Lower leg skin (tissue), 4 donors: ENCODE measurements at regions not wholly inside any gene's neighbourhood (a gene's known extent, or its start where the extent isn't known, plus 50 kb on each side); places are given as distances from the start of the nearest gene placed in this dataset.

Experiments used
- DNase-seq, 2 donors: peaks; one replicate each; pipeline ENCODE4 v3.0.0-alpha.2; 2019; ENCODE audit warnings: low spot score in 2 of 2
- H3K4me3 ChIP-seq: fragments of 200-600 bp; sonication (generic); 2 replicates; pipeline ENCODE4 v1.5.1; 2017; ENCODE audit warnings: mild to moderate bottlenecking, low read depth; ENCODE audit not compliant: poor library complexity, severe bottlenecking
- CTCF ChIP-seq, 3 donors: fragments of 450-650 bp; IDR thresholded peaks; one replicate each; pipeline ENCODE4 v1.5.1; 2016; ENCODE audit warnings: antibody characterized with exemption in 3 of 3, mild to moderate bottlenecking in 3 of 3, moderate library complexity in 2 of 3
- POLR2A ChIP-seq, 2 donors: fragments of 450-650 bp; IDR thresholded peaks; one replicate each; pipeline ENCODE4 v1.6.1; 2016 to 2017; ENCODE audit warnings: antibody characterized with exemption in 2 of 2, mild to moderate bottlenecking in 1 of 2, moderate library complexity in 1 of 2
- WGBS, 2 donors: methylation state at CpG; one replicate each; pipeline ENCODE4 v1.1.5; 2018; 5-methylcytosine and 5-hydroxymethylcytosine counted together
- intact Hi-C: fragments of 100-400 bp; cut with DNase I; formaldehyde crosslinking; loops from one replicate; pipeline ENCODE4 v1.15.0; 2023; ENCODE audit warnings: low total_unique reads

- no peak for TF ChIP-seq POLR2A (IDR thresholded peaks at IDR 0.05)
- TF ChIP-seq CTCF (IDR thresholded peaks at IDR 0.05): no peak
Observed at GRCh38 chr4:11488657-11489452, 60.2 kb upstream of the HS3ST1 start.

GRCh38 chr4:11487868-11488544 is 59.3 kb upstream of the HS3ST1 start:
- intact Hi-C loops: no loop called here

More at GRCh38 chr4:11488657-11489452, 60.2 kb upstream of the HS3ST1 start:
- H3K4me3 ChIP-seq: no peak overlapping the region
- DNase-seq: no peak
- WGBS, 2 donors: 71 to 79% methylated on average over 6 of the region's 6 CpGs
- intact Hi-C loops: no loop called here

GRCh38 chr4:11487139-11487538 is 58.4 kb upstream of the HS3ST1 start:
- H3K4me3 ChIP-seq: no peak overlapping the region

More at GRCh38 chr4:11487868-11488544, 59.3 kb upstream of the HS3ST1 start:
- WGBS, 2 donors: 24 to 26% methylated on average over 3 of the region's 3 CpGs
- H3K4me3 ChIP-seq: no peak overlapping the region
- DNase-seq: no peak
- TF ChIP-seq CTCF (IDR thresholded peaks at IDR 0.05) (no peak), POLR2A (IDR thresholded peaks at IDR 0.05) (no peak)

GRCh38 chr4:11485926-11486325 is 57.2 kb upstream of the HS3ST1 start:
- no peak for DNase-seq
- intact Hi-C loops: no loop called here
- H3K4me3 ChIP-seq: no peak overlapping the region
- TF ChIP-seq POLR2A (IDR thresholded peaks at IDR 0.05): no peak
- no peak for TF ChIP-seq CTCF (IDR thresholded peaks at IDR 0.05)
- 78 to 84% methylated on average over 2 of the region's 2 CpGs for WGBS, 2 donors

More at GRCh38 chr4:11487139-11487538, 58.4 kb upstream of the HS3ST1 start:
- intact Hi-C loops: no loop called here
- DNase-seq: no peak
- no peak for TF ChIP-seq POLR2A (IDR thresholded peaks at IDR 0.05)
- no peak for TF ChIP-seq CTCF (IDR thresholded peaks at IDR 0.05)

- WGBS, 2 donors: 96% methylated on average over 1 of the region's 1 CpG
- no peak for DNase-seq
- TF ChIP-seq POLR2A (IDR thresholded peaks at IDR 0.05): no peak
- no peak for TF ChIP-seq CTCF (IDR thresholded peaks at IDR 0.05)
- intact Hi-C loops: no loop called here
- no peak overlapping the region for H3K4me3 ChIP-seq
Observed at GRCh38 chr4:11484531-11484930, 55.8 kb upstream of the HS3ST1 start.
